H1 (cell line): ENCODE measurements at regions not wholly inside any gene's neighbourhood (a gene's known extent, or its start where the extent isn't known, plus 50 kb on each side); places are given as distances from the start of the nearest gene placed in this dataset.

Experiments
- CTCF ChIA-PET: fragments of 300-600 bp; sonication (Branson Sonifier 250); formaldehyde crosslinking; loops from one replicate; lab custom pipeline; 2021; ENCODE audit not compliant: partially characterized antibody; lab: Charles Lee
- POLR2A ChIA-PET: fragments of 300-600 bp; sonication (Branson Sonifier 250); formaldehyde crosslinking; loops from one replicate; lab custom pipeline; 2021; ENCODE audit warnings: inconsistent platforms; ENCODE audit not compliant: partially characterized antibody; lab: Charles Lee
- DNase-seq, 2 experiments: peaks; one replicate each; pipeline versions ENCODE4 v3.0.0 to v3.0.0-alpha.2; 2010 to 2022; ENCODE audit warnings: low spot score in 2 of 2, low read depth in 1 of 2, mixed read lengths in 1 of 2
- FAIRE-seq: peaks from 2 replicates; lab custom pipeline; 2011; peaks lifted over from hg19 to GRCh38; lab: Jason Lieb, UNC
- H2AFZ ChIP-seq: 2 replicates; pipeline ENCODE4 v1.8.1; 2012; ENCODE audit warnings: low read length, inconsistent platforms
- H2AK5ac ChIP-seq: 2 replicates; pipeline ENCODE4 v1.6.1; 2013; ENCODE audit warnings: low read depth, low read length
- H2BK120ac ChIP-seq: replicated peaks from 2 replicates; pipeline ENCODE3; 2013; ENCODE audit warnings: low read depth, low read length, inconsistent platforms
- H2BK12ac ChIP-seq: 2 replicates; pipeline ENCODE4 v1.6.1; 2013; ENCODE audit warnings: low read depth, low read length
- H2BK15ac ChIP-seq: 2 replicates; pipeline ENCODE4 v1.6.1; 2013; ENCODE audit warnings: low read length
- H2BK20ac ChIP-seq: 2 replicates; pipeline ENCODE4 v1.6.1; 2013; ENCODE audit warnings: low read length
- H2BK5ac ChIP-seq: 2 replicates; pipeline ENCODE4 v1.6.1; 2013; ENCODE audit warnings: low read depth, low read length
- H3K14ac ChIP-seq: 2 replicates; pipeline ENCODE4 v1.6.1; 2013; ENCODE audit warnings: inconsistent platforms; ENCODE audit not compliant: insufficient read length
- H3K18ac ChIP-seq: 2 replicates; pipeline ENCODE4 v1.6.1; 2013; ENCODE audit warnings: low read length; ENCODE audit errors: extremely low read depth
- H3K23ac ChIP-seq: 2 replicates; pipeline ENCODE4 v1.6.1; 2013; ENCODE audit warnings: inconsistent platforms; ENCODE audit not compliant: insufficient read length
- H3K23me2 ChIP-seq: 2 replicates; pipeline ENCODE4 v1.6.1; 2013; ENCODE audit warnings: low read depth, low read length
- H3K27ac ChIP-seq: 2 replicates; pipeline ENCODE4 v1.6.1; 2011; ENCODE audit warnings: low read depth, low read length, inconsistent platforms
- H3K27me3 ChIP-seq, 4 experiments: replicated peaks in 1 of 4; 1 replicate in 1 of 4; 2 replicates in 3 of 4; pipeline versions ENCODE4 v1.6.1 to v1.8.1; 2011 to 2013; ENCODE audit warnings: low read length in 3 of 4, mild to moderate bottlenecking in 3 of 4, inconsistent platforms in 2 of 4, mixed read lengths in 2 of 4, moderate library complexity in 1 of 4; ENCODE audit not compliant: control insufficient read depth in 3 of 4, insufficient read depth in 3 of 4; ENCODE audit errors: extremely low read depth in 1 of 4
- H3K36me3 ChIP-seq, 4 experiments: 2 replicates each; pipeline versions ENCODE4 v1.6.1 to v1.8.1; 2011 to 2013; ENCODE audit warnings: mild to moderate bottlenecking in 4 of 4, low read length in 3 of 4, moderate library complexity in 2 of 4, control low read depth in 1 of 4, inconsistent platforms in 1 of 4; ENCODE audit not compliant: insufficient read depth in 4 of 4, control insufficient read depth in 2 of 4
- H3K4ac ChIP-seq: replicated peaks from 2 replicates; pipeline ENCODE3; 2013; ENCODE audit warnings: low read length, low read depth, mixed read lengths, inconsistent platforms; ENCODE audit not compliant: insufficient read length
- H3K4me1 ChIP-seq, 4 experiments: replicated peaks in 1 of 4; 1 replicate in 1 of 4; 2 replicates in 3 of 4; pipeline versions ENCODE4 v1.6.1 to v1.8.1; 2011 to 2013; ENCODE audit warnings: low read length in 3 of 4, inconsistent platforms in 2 of 4, mixed read lengths in 1 of 4; ENCODE audit not compliant: insufficient read depth in 4 of 4, control insufficient read depth in 3 of 4
- H3K4me2 ChIP-seq, 2 experiments: 2 replicates each; pipeline versions ENCODE4 v1.6.1 to v1.8.1; 2011 to 2013; ENCODE audit warnings: low read depth in 2 of 2, low read length in 2 of 2, control low read depth in 1 of 2, inconsistent platforms in 1 of 2, mild to moderate bottlenecking in 1 of 2; ENCODE audit not compliant: insufficient read depth in 1 of 2
- H3K4me3 ChIP-seq, 4 experiments: fragments of 200-600, 300-600 bp in 1 of 4; sonication (generic), shearing (Covaris generic), sonication (Bioruptor Twin) in 1 of 4; 2 replicates each; pipeline versions ENCODE4 v1.5.1 to v1.8.1; 2011 to 2016; ENCODE audit warnings: low read length in 4 of 4, low read depth in 3 of 4, control low read depth in 2 of 4, inconsistent platforms in 2 of 4, mild to moderate bottlenecking in 2 of 4, mixed read lengths in 1 of 4, moderate library complexity in 1 of 4; ENCODE audit not compliant: insufficient read depth in 2 of 4; ENCODE audit errors: extremely low read depth in 1 of 4
- H3K56ac ChIP-seq: replicated peaks from 2 replicates; pipeline ENCODE3; 2013; ENCODE audit warnings: low read depth, mild to moderate bottlenecking, mixed read lengths, low read length, inconsistent platforms; ENCODE audit not compliant: insufficient read length
- H3K79me1 ChIP-seq: 2 replicates; pipeline ENCODE4 v1.6.1; 2013; ENCODE audit warnings: low read depth, low read length, control low read depth
- H3K79me2 ChIP-seq, 2 experiments: 2 replicates each; pipeline versions ENCODE4 v1.6.1 to v1.8.1; 2012 to 2013; ENCODE audit warnings: low read length in 2 of 2, mild to moderate bottlenecking in 2 of 2, inconsistent platforms in 1 of 2; ENCODE audit not compliant: insufficient read depth in 2 of 2, control insufficient read depth in 1 of 2
- H3K9ac ChIP-seq, 4 experiments: replicated peaks in 1 of 4; 1 replicate in 1 of 4; 2 replicates in 3 of 4; pipeline versions ENCODE4 v1.6.1 to v1.8.1; 2011 to 2013; ENCODE audit warnings: low read depth in 3 of 4, low read length in 3 of 4, control low read depth in 2 of 4, mild to moderate bottlenecking in 2 of 4, moderate library complexity in 2 of 4, inconsistent platforms in 1 of 4; ENCODE audit errors: extremely low read depth in 1 of 4
- H3K9me3 ChIP-seq, 2 experiments: 2 replicates each; pipeline versions ENCODE4 v1.6.1 to v1.8.1; 2012 to 2013; ENCODE audit warnings: mild to moderate bottlenecking in 2 of 2, moderate library complexity in 2 of 2, control low read depth in 1 of 2, inconsistent platforms in 1 of 2, low read depth in 1 of 2, low read length in 1 of 2, mixed read lengths in 1 of 2; ENCODE audit not compliant: insufficient read depth in 2 of 2
- H4K20me1 ChIP-seq, 2 experiments: replicated peaks in 1 of 2; 2 replicates each; pipeline versions ENCODE3 to v1.8.1; 2011 to 2013; ENCODE audit warnings: inconsistent platforms in 2 of 2, low read length in 2 of 2, mild to moderate bottlenecking in 1 of 2; ENCODE audit not compliant: insufficient read depth in 2 of 2, control insufficient read depth in 1 of 2
- H4K5ac ChIP-seq: 2 replicates; pipeline ENCODE4 v1.6.1; 2013; ENCODE audit warnings: low read length, low read depth, mixed read lengths, inconsistent platforms; ENCODE audit not compliant: insufficient read length
- H4K8ac ChIP-seq: 2 replicates; pipeline ENCODE4 v1.8.0; 2013; ENCODE audit warnings: mild to moderate bottlenecking, moderate library complexity, low read length, inconsistent platforms; ENCODE audit not compliant: insufficient read depth; ENCODE audit errors: extremely low read depth
- H4K91ac ChIP-seq: replicated peaks from 2 replicates; pipeline ENCODE3; 2013; ENCODE audit warnings: low read length, mixed read lengths, inconsistent platforms; ENCODE audit not compliant: insufficient read length
- WGBS, 2 experiments: shearing (Covaris generic) in 1 of 2; methylation state at CpG; one replicate each; pipeline versions ENCODE4 v1.1.6 to v1.1.7; 2013 to 2015; ENCODE audit warnings: low lambda C conversion rate in 2 of 2, mixed read lengths in 2 of 2, inconsistent platforms in 1 of 2, low coverage in 1 of 2, missing lambda C conversion rate in 1 of 2; ENCODE audit not compliant: insufficient replicate concordance in 2 of 2, insufficient coverage in 1 of 2, insufficient read length in 1 of 2; ENCODE audit errors: extremely low coverage in 1 of 2, missing lambda C conversion rate in 1 of 2; 5-methylcytosine and 5-hydroxymethylcytosine counted together
- TF ChIP-seq, protein P1 (sequence below): IDR thresholded peaks from 2 replicates; pipeline ENCODE4 v1.6.1; 2011; ENCODE audit warnings: low read length, improper control_type of control experiment

DNA sequence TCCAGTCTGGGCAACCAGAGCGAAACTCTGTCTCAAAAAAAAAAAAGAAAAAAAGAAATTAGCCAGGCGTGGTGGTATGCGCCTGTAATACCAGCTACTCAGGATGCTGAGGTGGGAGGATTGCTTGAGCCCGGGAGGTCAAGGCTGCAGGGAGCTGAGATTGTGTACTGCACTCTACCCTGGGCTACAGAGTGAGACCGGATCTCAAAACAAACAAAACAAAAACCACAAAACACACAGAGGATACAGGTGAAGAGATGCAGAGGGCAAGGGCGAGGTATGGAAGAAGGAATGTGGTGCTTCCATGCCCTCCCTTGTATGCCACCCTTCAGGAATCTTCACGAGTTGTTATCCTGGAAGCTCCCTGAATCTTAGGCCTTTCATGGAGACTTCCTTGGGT lies 68.5 kb downstream of the NDUFS5 start:
- DNase-seq (no peak), FAIRE-seq (no peak)
- Histone ChIP-seq H4K8ac (no peak overlapping the region), H3K4me3 (no peak overlapping the region), H3K27me3 (no peaks in the 10 kb centered on the region), H4K20me1 (no peaks in the 10 kb centered on the region), H3K36me3 (no peaks in the 10 kb centered on the region), H3K4me1 (peaks cover 0 to 6% (median 3%) of the 10 kb centered on the region in 4 experiments; a peak in 5 of 7 replicates), H3K23me2 (no peaks in the 10 kb centered on the region), H2BK15ac (no peak overlapping the region), H3K14ac (no peak overlapping the region), H3K23ac (no peak overlapping the region), H3K18ac (no peak overlapping the region), H2BK20ac (no peak overlapping the region), H2BK120ac (no peak overlapping the region), H3K27ac (no peak overlapping the region), H2BK12ac (no peak overlapping the region), H3K79me2 (no peaks in the 10 kb centered on the region), H3K9me3 (no peaks in the 10 kb centered on the region), H4K91ac (no peak overlapping the region), H2BK5ac (no peak overlapping the region), H3K9ac (no peak overlapping the region), H3K56ac (no peak overlapping the region), H2AFZ (no peak overlapping the region), H3K79me1 (no peaks in the 10 kb centered on the region; the same call in 1 of the 2 replicates), H2AK5ac (no peak overlapping the region), H3K4me2 (no peak overlapping the region), H3K4ac (no peak overlapping the region), H4K5ac (no peak overlapping the region)
- TF ChIP-seq, protein P1, sequence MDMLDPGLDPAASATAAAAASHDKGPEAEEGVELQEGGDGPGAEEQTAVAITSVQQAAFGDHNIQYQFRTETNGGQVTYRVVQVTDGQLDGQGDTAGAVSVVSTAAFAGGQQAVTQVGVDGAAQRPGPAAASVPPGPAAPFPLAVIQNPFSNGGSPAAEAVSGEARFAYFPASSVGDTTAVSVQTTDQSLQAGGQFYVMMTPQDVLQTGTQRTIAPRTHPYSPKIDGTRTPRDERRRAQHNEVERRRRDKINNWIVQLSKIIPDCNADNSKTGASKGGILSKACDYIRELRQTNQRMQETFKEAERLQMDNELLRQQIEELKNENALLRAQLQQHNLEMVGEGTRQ, result no peak
- ChIA-PET CTCF (interaction anchor here (0.6 to 1.8 kb wide), 4 partner anchors 79 to 171 kb away, joined by 3 to 8 read pairs (median 4); no protein-coding TSS in a partner anchor), POLR2A (interaction anchor here (1.0 to 1.2 kb wide), 2 partner anchors 12 to 97 kb away, joined by 3 read pairs; no protein-coding TSS in a partner anchor)
- WGBS, 2 experiments, result 93% methylated on average over 4 of the region's 7 CpGs; no CpG with 5 or more reads in 1 of the 2 experiments
